Peyer's patch (tissue), 4 donors: ENCODE measurements at regions not wholly inside any gene's neighbourhood (a gene's known extent, or its start where the extent isn't known, plus 50 kb on each side); places are given as distances from the start of the nearest gene placed in this dataset.

Source experiments
- DNase-seq, 3 donors: peaks; one replicate each; pipeline ENCODE4 v3.0.0-alpha.2; 2017 to 2019
- H3K27ac ChIP-seq, 4 donors: fragments of 200-600 bp; sonication (generic); one replicate each; pipeline ENCODE4 v1.5.1; 2016 to 2019
- H3K27me3 ChIP-seq, 2 donors: fragments of 200-600 bp; sonication (generic); one replicate each; pipeline ENCODE4 v1.5.1; 2019
- H3K36me3 ChIP-seq, 3 donors: fragments of 200-600 bp; sonication (generic); one replicate each; pipeline ENCODE4 v1.5.1; 2016 to 2019
- H3K4me1 ChIP-seq, 4 donors: fragments of 200-600 bp; sonication (generic); one replicate each; pipeline ENCODE4 v1.5.1; 2016 to 2019
- H3K4me3 ChIP-seq, 4 donors: fragments of 200-600 bp; sonication (generic); 1 replicate in 3 of 4; 2 replicates in 1 of 4; pipeline ENCODE4 v1.5.1; 2016 to 2019; ENCODE audit warnings: mild to moderate bottlenecking in 1 of 4
- H3K9me3 ChIP-seq, 4 donors: fragments of 200-600 bp; sonication (generic); one replicate each; pipeline ENCODE4 v1.5.1; 2016 to 2019; ENCODE audit warnings: mild to moderate bottlenecking in 1 of 4
- POLR2A ChIP-seq, 2 donors: fragments of 450-650 bp; IDR thresholded peaks; one replicate each; pipeline ENCODE4 v1.5.1; 2017; ENCODE audit warnings: antibody characterized with exemption in 2 of 2, mild to moderate bottlenecking in 2 of 2, moderate library complexity in 2 of 2
- TF ChIP-seq, protein P1 (sequence below), 6 experiments: fragments of 450-650 bp in 4 of 6; fragments of 200-600 bp in 2 of 6; sonication (generic) in 1 of 6; IDR thresholded peaks; one replicate each; pipeline ENCODE4 v1.5.1; 2017 to 2019; ENCODE audit warnings: antibody characterized with exemption in 6 of 6, mild to moderate bottlenecking in 3 of 6, moderate library complexity in 1 of 6

DNA sequence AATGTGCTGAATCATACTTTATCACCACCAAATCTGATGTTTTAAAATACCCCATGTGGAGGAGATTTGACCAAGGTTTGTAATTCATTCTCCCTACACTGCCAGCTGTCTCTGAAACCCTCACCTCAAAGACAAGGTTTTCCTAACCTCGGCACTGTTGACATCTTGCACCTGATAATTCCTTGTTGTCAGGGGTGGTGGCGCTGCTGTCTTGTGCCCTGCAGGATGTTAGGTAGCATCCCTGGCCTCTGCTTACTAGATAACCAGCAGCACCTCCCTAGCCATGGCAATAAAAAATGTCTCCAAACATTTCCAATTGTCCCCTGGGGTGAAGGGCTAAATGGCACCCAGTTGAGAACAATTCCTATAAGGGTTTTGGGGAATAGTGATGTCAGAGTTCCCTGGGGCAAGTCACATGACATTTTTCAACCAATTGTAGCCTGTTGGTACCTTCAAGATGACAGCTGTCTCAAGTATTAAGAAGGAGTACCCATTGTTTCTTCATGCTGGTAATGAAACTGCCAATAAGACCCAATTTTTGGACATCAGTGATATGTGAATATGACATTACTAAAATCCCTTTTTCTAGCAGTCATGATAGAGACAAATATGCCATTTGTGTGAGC is 160.6 kb upstream of the PLCXD3 start:
- no peak for TF ChIP-seq POLR2A (IDR thresholded peaks at IDR 0.05)
- TF ChIP-seq, protein P1, sequence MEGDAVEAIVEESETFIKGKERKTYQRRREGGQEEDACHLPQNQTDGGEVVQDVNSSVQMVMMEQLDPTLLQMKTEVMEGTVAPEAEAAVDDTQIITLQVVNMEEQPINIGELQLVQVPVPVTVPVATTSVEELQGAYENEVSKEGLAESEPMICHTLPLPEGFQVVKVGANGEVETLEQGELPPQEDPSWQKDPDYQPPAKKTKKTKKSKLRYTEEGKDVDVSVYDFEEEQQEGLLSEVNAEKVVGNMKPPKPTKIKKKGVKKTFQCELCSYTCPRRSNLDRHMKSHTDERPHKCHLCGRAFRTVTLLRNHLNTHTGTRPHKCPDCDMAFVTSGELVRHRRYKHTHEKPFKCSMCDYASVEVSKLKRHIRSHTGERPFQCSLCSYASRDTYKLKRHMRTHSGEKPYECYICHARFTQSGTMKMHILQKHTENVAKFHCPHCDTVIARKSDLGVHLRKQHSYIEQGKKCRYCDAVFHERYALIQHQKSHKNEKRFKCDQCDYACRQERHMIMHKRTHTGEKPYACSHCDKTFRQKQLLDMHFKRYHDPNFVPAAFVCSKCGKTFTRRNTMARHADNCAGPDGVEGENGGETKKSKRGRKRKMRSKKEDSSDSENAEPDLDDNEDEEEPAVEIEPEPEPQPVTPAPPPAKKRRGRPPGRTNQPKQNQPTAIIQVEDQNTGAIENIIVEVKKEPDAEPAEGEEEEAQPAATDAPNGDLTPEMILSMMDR (IDR thresholded peaks at IDR 0.05), result no peak
- H3K27me3 ChIP-seq, result no peaks in the 10 kb centered on the region
- H3K36me3 ChIP-seq, result no peaks in the 10 kb centered on the region
- no peak overlapping the region for H3K4me3 ChIP-seq
- no peak overlapping the region for H3K27ac ChIP-seq
- H3K4me1 ChIP-seq, result no peaks in the 10 kb centered on the region
- H3K9me3 ChIP-seq, result no peaks in the 10 kb centered on the region
- DNase-seq, result no peak

DNA sequence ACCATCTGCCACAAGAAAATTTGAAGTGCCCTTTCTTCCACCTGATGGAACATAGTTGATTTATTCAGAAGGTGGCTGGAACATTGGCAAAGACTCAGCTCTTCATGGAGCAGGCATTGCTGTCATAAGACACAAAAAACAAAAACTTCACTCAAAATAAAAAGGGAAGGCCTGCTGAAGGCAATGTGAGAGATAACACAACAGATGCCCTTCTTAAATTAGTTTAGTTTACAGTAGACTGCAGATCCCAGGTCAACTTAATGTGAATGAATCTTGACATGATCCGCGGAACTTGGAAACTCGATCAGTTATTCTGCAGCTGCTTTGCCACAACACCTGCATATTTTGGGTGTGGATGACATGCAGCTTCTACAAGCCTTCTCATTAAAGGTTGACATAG is 159.8 kb upstream of the PLCXD3 start:
- no peaks in the 10 kb centered on the region for H3K27me3 ChIP-seq
- H3K4me3 ChIP-seq, result no peak overlapping the region
- no peak overlapping the region for H3K27ac ChIP-seq
- TF ChIP-seq, protein P1 (IDR thresholded peaks at IDR 0.05), result no peak
- no peak for TF ChIP-seq POLR2A (IDR thresholded peaks at IDR 0.05)
- no peaks in the 10 kb centered on the region for H3K4me1 ChIP-seq
- no peaks in the 10 kb centered on the region for H3K36me3 ChIP-seq
- H3K9me3 ChIP-seq, result no peaks in the 10 kb centered on the region
- DNase-seq, result no peak

DNA sequence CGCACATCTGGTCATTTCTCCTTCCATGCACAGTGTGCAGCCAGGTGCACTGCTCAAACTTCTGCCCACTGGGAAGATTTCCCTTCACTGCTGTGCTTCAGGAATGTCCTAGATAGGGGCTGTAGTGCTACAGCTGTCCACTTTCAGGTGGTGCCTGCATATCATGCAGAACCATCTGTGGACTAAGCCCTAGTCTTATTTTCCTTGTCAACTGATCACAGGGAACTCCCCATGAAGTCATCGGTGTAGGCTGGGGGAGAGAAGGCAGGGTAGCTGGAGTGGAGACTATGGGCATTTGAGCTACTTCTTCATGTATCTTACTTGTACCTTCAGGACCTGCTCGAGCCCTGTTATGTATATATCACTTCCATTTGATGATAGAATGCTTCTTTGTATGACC is 150.9 kb upstream of the PLCXD3 start:
- Histone ChIP-seq H3K27ac (no peak overlapping the region), H3K4me1 (no peaks in the 10 kb centered on the region), H3K27me3 (no peaks in the 10 kb centered on the region), H3K36me3 (no peaks in the 10 kb centered on the region), H3K9me3 (no peaks in the 10 kb centered on the region), H3K4me3 (no peak overlapping the region)
- TF ChIP-seq, protein P1 (IDR thresholded peaks at IDR 0.05), result no peak
- no peak for TF ChIP-seq POLR2A (IDR thresholded peaks at IDR 0.05)
- no peak for DNase-seq

DNA sequence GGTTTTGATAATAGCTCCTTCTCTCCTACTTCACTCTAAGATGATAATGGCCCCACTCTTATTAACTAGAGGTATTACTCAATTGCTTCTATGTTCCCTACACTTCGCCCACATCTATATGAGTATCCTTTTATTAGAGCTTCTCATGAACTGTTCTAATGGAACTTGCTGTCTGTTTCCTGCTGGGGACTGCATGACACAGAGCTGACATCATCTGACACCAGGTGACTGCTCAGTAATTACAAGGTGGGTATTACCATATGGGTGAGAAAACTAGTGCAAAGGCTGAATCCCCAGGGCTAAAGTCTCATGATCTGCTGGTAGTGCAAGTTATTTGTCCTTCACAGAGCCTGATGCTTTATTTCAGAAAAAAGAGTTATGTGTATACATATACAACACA is 146.2 kb upstream of the PLCXD3 start:
- no peak for DNase-seq
- Histone ChIP-seq H3K27ac (no peak overlapping the region), H3K4me3 (no peak overlapping the region), H3K9me3 (no peaks in the 10 kb centered on the region), H3K4me1 (no peaks in the 10 kb centered on the region), H3K27me3 (no peaks in the 10 kb centered on the region), H3K36me3 (no peaks in the 10 kb centered on the region)
- no peak for TF ChIP-seq POLR2A (IDR thresholded peaks at IDR 0.05)
- TF ChIP-seq, protein P1 (IDR thresholded peaks at IDR 0.05), result no peak

- Histone ChIP-seq H3K36me3 (no peaks in the 10 kb centered on the region), H3K4me1 (no peaks in the 10 kb centered on the region), H3K27me3 (no peaks in the 10 kb centered on the region), H3K4me3 (no peak overlapping the region), H3K9me3 (no peaks in the 10 kb centered on the region), H3K27ac (no peak overlapping the region)
- TF ChIP-seq, protein P1 (IDR thresholded peaks at IDR 0.05), result no peak
- TF ChIP-seq POLR2A (IDR thresholded peaks at IDR 0.05), result no peak
- DNase-seq, result no peak
These were observed 139.7 kb upstream of the PLCXD3 start for GRCh38 chr5:41650131-41650530.

DNA sequence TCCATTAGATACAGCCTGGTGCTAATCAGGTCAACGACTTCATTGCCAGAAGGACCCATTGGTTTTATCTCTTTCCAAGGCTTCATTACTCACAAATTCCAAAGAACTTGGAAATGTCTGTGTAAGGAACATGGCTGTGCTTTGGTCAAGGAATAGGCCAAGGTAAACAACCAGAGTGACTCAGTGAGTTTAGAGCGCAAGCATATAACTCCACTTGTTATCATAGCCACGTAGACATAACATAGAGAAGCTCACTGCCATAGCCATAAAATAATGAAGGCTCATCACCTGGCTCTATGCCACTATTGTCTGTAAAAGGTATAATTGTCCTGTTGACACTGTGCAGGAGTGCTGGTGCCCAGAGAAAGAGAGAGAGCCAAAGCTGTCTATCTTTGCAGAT is 139.3 kb upstream of the PLCXD3 start:
- no peak for DNase-seq
- Histone ChIP-seq H3K4me3 (no peak overlapping the region), H3K36me3 (no peaks in the 10 kb centered on the region), H3K27me3 (no peaks in the 10 kb centered on the region), H3K27ac (no peak overlapping the region), H3K9me3 (no peaks in the 10 kb centered on the region), H3K4me1 (no peaks in the 10 kb centered on the region)
- TF ChIP-seq, protein P1 (IDR thresholded peaks at IDR 0.05), result no peak
- no peak for TF ChIP-seq POLR2A (IDR thresholded peaks at IDR 0.05)
